Esophagus squamous epithelium (tissue), 5 donors: ENCODE measurements at regions not wholly inside any gene's neighbourhood (a gene's known extent, or its start where the extent isn't known, plus 50 kb on each side); places are given as distances from the start of the nearest gene placed in this dataset.
"Not testable (repeated sequence)": the region's sequence is repeated elsewhere in the genome, so short reads cannot be mapped to it uniquely, and the experiment has no call there.

Experiments
- DNase-seq: peaks from one replicate; lab custom pipeline; 2025; lab: John Stamatoyannopoulos, UW
- H3K27ac ChIP-seq, 4 donors: fragments of 200-600 bp; sonication (generic); one replicate each; pipeline ENCODE4 v1.5.1; 2016 to 2019; ENCODE audit warnings: mild to moderate bottlenecking in 1 of 4
- H3K27me3 ChIP-seq, 4 donors: fragments of 200-600 bp; sonication (generic); 1 replicate in 3 of 4; 2 replicates in 1 of 4; pipeline versions ENCODE4 v1.5.1 to v1.6.0; 2017 to 2021; ENCODE audit warnings: antibody characterized with exemption in 1 of 4
- H3K36me3 ChIP-seq, 3 donors: fragments of 200-600 bp; sonication (generic); one replicate each; pipeline ENCODE4 v1.5.1; 2016 to 2019
- H3K4me1 ChIP-seq, 3 donors: fragments of 200-600 bp; sonication (generic); one replicate each; pipeline ENCODE4 v1.5.1; 2017 to 2019
- H3K4me3 ChIP-seq, 4 donors: fragments of 200-600 bp; sonication (generic); 1 replicate in 3 of 4; 2 replicates in 1 of 4; pipeline ENCODE4 v1.5.1; 2016 to 2019; ENCODE audit warnings: mild to moderate bottlenecking in 2 of 4, moderate library complexity in 1 of 4
- H3K9me3 ChIP-seq, 3 donors: fragments of 200-600 bp; sonication (generic); one replicate each; pipeline ENCODE4 v1.5.1; 2016 to 2019
- POLR2A ChIP-seq, 4 donors: fragments of 450-650 bp; IDR thresholded peaks; one replicate each; pipeline ENCODE4 v1.6.1; 2017; ENCODE audit warnings: antibody characterized with exemption in 4 of 4, mild to moderate bottlenecking in 4 of 4, moderate library complexity in 3 of 4
- WGBS, 2 donors: methylation state at CpG; one replicate each; pipeline ENCODE4 v1.1.5; 2018; 5-methylcytosine and 5-hydroxymethylcytosine counted together
- intact Hi-C: fragments of 100-400 bp; cut with DNase I; formaldehyde crosslinking; loops from one replicate; pipeline ENCODE4 v1.15.0; 2022
- TF ChIP-seq, protein P1 (sequence below), 6 experiments: fragments of 450-650 bp in 4 of 6; fragments of 200-600 bp in 2 of 6; sonication (generic) in 2 of 6; IDR thresholded peaks; one replicate each; pipeline ENCODE4 v1.5.1; 2016 to 2019; ENCODE audit warnings: antibody characterized with exemption in 6 of 6, mild to moderate bottlenecking in 4 of 6, moderate library complexity in 4 of 6
- donor health status: DM: yes; HTN: yes; CAD: no.

DNA sequence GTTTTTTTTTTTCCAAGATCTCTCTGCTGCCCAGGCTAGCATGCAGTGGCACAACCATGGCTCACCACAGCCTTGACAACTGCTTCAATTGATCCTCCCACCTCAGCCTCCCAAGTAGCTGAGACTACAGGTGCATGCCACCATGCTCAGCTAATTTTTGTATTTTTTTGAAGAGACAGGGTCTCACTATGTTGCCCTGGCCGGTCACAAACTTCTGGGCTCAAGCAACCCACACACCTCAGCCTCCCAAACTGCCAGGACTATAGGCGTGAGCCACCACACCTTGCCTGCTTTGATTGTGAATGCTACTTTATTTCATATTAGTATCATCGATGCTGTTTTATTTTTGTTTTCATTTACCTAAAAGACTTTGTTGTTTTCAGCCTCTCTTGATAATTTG is 81.5 kb upstream of the GNAZ start:
- intact Hi-C loops: no loop called here
- TF ChIP-seq POLR2A (IDR thresholded peaks at IDR 0.05): no peak
- TF ChIP-seq, protein P1, sequence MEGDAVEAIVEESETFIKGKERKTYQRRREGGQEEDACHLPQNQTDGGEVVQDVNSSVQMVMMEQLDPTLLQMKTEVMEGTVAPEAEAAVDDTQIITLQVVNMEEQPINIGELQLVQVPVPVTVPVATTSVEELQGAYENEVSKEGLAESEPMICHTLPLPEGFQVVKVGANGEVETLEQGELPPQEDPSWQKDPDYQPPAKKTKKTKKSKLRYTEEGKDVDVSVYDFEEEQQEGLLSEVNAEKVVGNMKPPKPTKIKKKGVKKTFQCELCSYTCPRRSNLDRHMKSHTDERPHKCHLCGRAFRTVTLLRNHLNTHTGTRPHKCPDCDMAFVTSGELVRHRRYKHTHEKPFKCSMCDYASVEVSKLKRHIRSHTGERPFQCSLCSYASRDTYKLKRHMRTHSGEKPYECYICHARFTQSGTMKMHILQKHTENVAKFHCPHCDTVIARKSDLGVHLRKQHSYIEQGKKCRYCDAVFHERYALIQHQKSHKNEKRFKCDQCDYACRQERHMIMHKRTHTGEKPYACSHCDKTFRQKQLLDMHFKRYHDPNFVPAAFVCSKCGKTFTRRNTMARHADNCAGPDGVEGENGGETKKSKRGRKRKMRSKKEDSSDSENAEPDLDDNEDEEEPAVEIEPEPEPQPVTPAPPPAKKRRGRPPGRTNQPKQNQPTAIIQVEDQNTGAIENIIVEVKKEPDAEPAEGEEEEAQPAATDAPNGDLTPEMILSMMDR (IDR thresholded peaks at IDR 0.05): no peak
- no peak overlapping the region for H3K27ac ChIP-seq
- H3K4me1 ChIP-seq: no peaks in the 10 kb centered on the region
- H3K36me3 ChIP-seq: no peaks in the 10 kb centered on the region
- H3K9me3 ChIP-seq: no peaks in the 10 kb centered on the region
- no peak overlapping the region for H3K4me3 ChIP-seq
- H3K27me3 ChIP-seq: peaks cover 0 to 33% (median 0%) of the 10 kb centered on the region in 4 donors
- no peak for DNase-seq
- 62 to 83% methylated on average over 3 of the region's 3 CpGs for WGBS, 2 donors

DNA sequence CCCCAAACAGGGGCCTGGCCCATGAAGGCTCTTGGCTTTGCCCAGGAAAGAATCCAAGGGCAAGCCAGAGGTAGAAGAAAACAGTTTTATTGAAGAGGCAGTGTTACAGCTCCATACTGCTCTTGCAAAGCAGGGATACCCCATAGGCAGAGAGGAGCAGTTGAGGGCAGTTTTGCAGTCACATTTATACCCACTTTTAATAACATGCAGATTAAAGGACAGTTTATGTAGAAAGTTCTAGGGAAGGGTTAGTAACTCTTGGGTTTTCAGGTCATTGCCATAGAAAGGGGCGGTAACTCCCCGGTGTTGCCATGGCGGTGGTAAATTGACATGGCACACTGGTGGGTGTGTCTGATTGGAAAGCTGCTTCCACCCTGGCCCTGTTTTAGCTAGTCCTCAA is 80.5 kb upstream of the GNAZ start:
- Histone ChIP-seq H3K9me3 (no peaks in the 10 kb centered on the region), H3K27ac (no peak overlapping the region), H3K27me3 (peaks cover 0 to 33% (median 0%) of the 10 kb centered on the region in 4 donors), H3K36me3 (no peaks in the 10 kb centered on the region), H3K4me1 (no peaks in the 10 kb centered on the region), H3K4me3 (no peak overlapping the region)
- no peak for DNase-seq
- 96 to 100% methylated on average over 3 of the region's 3 CpGs for WGBS, 2 donors
- intact Hi-C loops: no loop called here
- TF ChIP-seq POLR2A (IDR thresholded peaks at IDR 0.05): no peak
- TF ChIP-seq, protein P1 (IDR thresholded peaks at IDR 0.05): no peak

DNA sequence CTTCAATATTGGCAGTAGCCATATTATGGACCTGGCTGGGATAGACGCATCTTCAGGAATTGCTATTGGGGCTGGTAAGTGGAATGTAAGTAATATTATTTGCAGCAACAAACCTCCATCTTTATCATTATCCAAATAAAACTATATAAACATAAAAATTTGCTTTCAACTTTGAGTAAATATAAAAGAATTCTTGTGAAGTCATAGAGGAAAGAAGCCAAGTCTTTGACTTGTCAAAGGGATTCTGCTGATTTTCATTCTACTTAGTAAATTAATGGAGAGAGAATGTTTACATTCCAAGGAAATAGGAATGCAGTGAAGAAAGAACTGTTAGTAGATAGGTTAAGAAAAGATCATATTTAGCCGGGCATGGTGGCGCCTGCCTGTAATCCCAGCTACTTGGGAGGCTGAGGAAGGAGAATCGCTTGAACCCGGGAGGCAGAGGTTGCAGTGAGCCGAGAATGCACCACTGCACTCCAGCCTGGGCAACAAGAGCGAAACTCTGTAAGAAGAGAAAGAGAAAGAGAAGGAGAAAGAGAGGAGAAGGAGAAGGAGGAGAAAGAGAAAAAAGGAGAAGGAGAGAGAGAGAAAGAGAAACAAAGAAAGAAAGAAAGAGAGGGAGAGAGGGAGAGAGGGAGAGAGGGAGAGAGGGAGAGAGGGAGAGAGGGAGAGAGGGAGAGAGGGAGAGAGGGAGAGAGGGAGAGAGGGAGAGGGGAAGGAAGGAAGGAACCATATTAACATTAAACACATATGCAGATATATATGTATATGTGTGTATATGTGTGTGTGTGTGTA is 79.4 kb upstream of the GNAZ start:
- intact Hi-C loops, DNase-seq, H3K4me1 ChIP-seq, H3K4me3 ChIP-seq, H3K36me3 ChIP-seq, H3K27ac ChIP-seq, H3K9me3 ChIP-seq: not testable (repeated sequence)
- H3K27me3 ChIP-seq: peaks cover 0 to 36% (median 0%) of the 10 kb centered on the region in 4 donors
- WGBS, 2 donors: 47 to 60% methylated on average over 7 of the region's 7 CpGs

DNA sequence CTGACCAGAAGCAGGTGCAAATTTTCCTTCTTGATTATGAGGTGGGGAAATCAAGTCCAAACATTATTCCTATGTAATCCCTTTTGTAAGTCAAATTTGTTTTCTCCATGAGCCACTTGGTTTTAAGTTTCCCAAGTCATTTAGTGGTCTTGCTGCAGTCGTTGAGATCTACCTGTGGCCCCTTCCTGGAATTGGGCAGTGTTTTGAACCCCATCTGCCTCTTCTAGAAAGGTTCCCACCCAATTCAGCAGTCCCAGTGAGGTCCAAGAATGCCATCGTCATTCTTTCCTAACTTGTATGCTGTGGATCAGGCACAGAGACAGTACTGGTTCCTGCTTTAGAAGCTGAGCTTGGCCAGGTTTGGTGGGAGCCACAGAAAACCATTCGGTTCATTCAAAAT is 77.8 kb upstream of the GNAZ start:
- H3K4me3 ChIP-seq: no peak overlapping the region
- no peaks in the 10 kb centered on the region for H3K4me1 ChIP-seq
- TF ChIP-seq, protein P1 (IDR thresholded peaks at IDR 0.05): no peak
- no peak for TF ChIP-seq POLR2A (IDR thresholded peaks at IDR 0.05)
- no peaks in the 10 kb centered on the region for H3K36me3 ChIP-seq
- intact Hi-C loops: no loop called here
- no peak for DNase-seq
- H3K27me3 ChIP-seq: peaks cover 0 to 26% (median 0%) of the 10 kb centered on the region in 4 donors
- H3K27ac ChIP-seq: no peak overlapping the region
- 71% methylated on average over 2 to 3 of the region's 3 CpGs for WGBS, 2 donors
- peaks cover 0 to 11% (median 10%) of the 10 kb centered on the region in 3 donors for H3K9me3 ChIP-seq

DNA sequence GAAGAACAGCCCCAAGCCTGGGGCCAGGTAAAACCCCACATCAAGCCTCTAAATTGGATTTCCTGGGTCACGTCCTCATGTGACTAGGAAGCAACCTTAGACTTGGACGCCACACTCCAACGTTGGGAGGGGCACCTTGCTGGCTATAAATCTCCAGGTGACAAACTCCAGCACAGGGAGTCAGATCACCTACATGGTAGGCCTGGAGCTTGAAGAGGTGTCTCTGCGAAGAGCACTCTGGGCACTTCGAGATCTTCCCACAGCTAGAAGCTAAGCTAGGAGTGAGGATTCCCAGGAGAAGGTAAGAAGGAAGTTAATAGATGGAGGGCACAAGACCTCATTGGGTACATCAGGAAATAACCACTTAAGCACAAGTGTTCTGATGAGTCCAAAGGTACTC is 77.1 kb upstream of the GNAZ start:
- H3K36me3 ChIP-seq: no peaks in the 10 kb centered on the region
- no peak for DNase-seq
- H3K27ac ChIP-seq: no peak overlapping the region
- no peaks in the 10 kb centered on the region for H3K4me1 ChIP-seq
- H3K27me3 ChIP-seq: peaks cover 0 to 26% (median 0%) of the 10 kb centered on the region in 4 donors
- WGBS, 2 donors: 75 to 79% methylated on average over 2 of the region's 5 CpGs
- no peak for TF ChIP-seq POLR2A (IDR thresholded peaks at IDR 0.05)
- TF ChIP-seq, protein P1 (IDR thresholded peaks at IDR 0.05): no peak
- intact Hi-C loops: no loop called here
- peaks cover 0 to 17% (median 15%) of the 10 kb centered on the region in 3 donors for H3K9me3 ChIP-seq
- H3K4me3 ChIP-seq: no peak overlapping the region
